ENCODE measurements at regions not wholly inside any gene's neighbourhood (a gene's known extent, or its start where the extent isn't known, plus 50 kb on each side); places are given as distances from the start of the nearest gene placed in this dataset.

DNA sequence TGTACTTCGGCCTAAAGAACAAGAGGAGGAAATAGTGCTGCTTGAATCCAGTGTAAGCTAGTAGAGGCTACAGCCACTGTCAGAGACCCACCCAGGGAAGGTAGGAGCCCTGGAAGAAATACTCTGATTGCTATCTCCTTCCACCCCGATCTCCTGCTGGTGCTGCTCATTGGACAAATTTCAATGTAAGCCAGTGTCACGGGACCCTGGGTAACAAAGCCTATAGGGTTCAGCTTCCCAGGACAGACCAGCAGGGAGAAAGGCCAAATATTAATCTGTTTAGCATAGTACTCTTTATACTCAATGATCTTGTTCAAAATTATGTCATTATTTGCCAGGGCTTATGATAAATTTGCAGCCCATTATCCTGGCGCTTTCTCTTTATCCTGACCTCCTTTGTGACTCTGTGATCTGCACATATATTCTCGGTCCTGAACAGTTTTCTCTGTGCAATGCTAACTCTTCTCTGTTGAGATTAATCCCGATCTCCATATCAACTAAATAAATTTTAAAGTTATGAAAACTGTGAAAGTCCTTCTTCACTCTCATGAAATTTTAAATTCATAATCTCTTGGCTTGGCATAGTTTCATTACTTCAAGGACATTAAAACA lies 218.8 kb upstream of the PREP start:
- H3K27ac ChIP-seq (ENCODE audit: low read depth, low read length): no peak overlapping the region
- H3K4me1 ChIP-seq (ENCODE audit: insufficient read depth, low read length): no peaks in the 10 kb centered on the region
- no peak for TF ChIP-seq EZH2 (IDR thresholded peaks at IDR 0.05; ENCODE audit: insufficient read depth, low read length)
- TF ChIP-seq, protein P1, sequence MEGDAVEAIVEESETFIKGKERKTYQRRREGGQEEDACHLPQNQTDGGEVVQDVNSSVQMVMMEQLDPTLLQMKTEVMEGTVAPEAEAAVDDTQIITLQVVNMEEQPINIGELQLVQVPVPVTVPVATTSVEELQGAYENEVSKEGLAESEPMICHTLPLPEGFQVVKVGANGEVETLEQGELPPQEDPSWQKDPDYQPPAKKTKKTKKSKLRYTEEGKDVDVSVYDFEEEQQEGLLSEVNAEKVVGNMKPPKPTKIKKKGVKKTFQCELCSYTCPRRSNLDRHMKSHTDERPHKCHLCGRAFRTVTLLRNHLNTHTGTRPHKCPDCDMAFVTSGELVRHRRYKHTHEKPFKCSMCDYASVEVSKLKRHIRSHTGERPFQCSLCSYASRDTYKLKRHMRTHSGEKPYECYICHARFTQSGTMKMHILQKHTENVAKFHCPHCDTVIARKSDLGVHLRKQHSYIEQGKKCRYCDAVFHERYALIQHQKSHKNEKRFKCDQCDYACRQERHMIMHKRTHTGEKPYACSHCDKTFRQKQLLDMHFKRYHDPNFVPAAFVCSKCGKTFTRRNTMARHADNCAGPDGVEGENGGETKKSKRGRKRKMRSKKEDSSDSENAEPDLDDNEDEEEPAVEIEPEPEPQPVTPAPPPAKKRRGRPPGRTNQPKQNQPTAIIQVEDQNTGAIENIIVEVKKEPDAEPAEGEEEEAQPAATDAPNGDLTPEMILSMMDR (IDR thresholded peaks at IDR 0.05; ENCODE audit: insufficient read depth, low read depth, low read length): no peak
- no peaks in the 10 kb centered on the region for H4K20me1 ChIP-seq (ENCODE audit: insufficient read depth, low read length)
- Mint-ChIP-seq H3K36me3 (ENCODE audit: low read depth, unreplicated experiment) (no peaks in the 10 kb centered on the region), H3K27ac (ENCODE audit: unreplicated experiment) (no peak overlapping the region), H3K27me3 (ENCODE audit: low read depth, unreplicated experiment) (no peaks in the 10 kb centered on the region), H3K4me1 (ENCODE audit: low read depth, unreplicated experiment) (no peaks in the 10 kb centered on the region), H3K4me3 (ENCODE audit: unreplicated experiment) (no peak overlapping the region), H3K9me3 (ENCODE audit: unreplicated experiment) (peaks cover 3% of the 10 kb centered on the region)
- H3K36me3 ChIP-seq (ENCODE audit: insufficient read depth, low read length): no peaks in the 10 kb centered on the region
- no peaks in the 10 kb centered on the region for H3K79me2 ChIP-seq (ENCODE audit: insufficient read depth, low read length)
- DNase-seq (ENCODE audit: low read depth): no peak
- H3K4me3 ChIP-seq (ENCODE audit: insufficient read depth, low read depth, low read length): no peak overlapping the region
- no peaks in the 10 kb centered on the region for H3K27me3 ChIP-seq (ENCODE audit: insufficient read depth, low read length)
- no peak for FAIRE-seq
- H2AFZ ChIP-seq (ENCODE audit: low read depth, low read length): no peak overlapping the region
- H3K9ac ChIP-seq (ENCODE audit: low read length): no peak overlapping the region
- no peaks in the 10 kb centered on the region for H3K9me3 ChIP-seq (ENCODE audit: insufficient read depth, low read depth, low read length)
- no peak overlapping the region for H3K4me2 ChIP-seq (ENCODE audit: low read length)

DNA sequence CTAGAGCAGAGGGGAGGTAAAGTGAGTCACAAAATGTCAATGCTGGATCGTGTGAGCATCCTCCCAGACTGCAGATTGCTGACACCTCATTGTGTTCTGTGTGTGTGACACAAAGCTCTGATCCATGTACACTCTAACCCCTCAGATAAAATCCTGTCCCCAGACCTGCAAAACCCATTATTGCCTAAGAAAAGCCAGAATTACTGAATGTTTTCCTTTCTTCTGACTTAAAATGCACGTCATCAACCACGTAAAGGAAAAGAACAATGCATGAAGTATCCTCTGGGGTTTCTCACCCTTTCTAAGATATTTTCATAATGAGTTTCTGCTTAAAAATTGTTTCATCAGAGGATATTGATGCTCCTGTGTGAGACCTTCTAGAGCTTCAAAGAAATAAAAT lies 218.0 kb upstream of the PREP start:
- no peaks in the 10 kb centered on the region for H3K36me3 Mint-ChIP-seq (ENCODE audit: low read depth, unreplicated experiment)
- no peaks in the 10 kb centered on the region for H3K4me1 ChIP-seq (ENCODE audit: insufficient read depth, low read length)
- H3K9me3 Mint-ChIP-seq (ENCODE audit: unreplicated experiment): peaks cover 4% of the 10 kb centered on the region
- no peak overlapping the region for H3K9ac ChIP-seq (ENCODE audit: low read length)
- DNase-seq (ENCODE audit: low read depth): peak; percentile 20
- H3K4me3 Mint-ChIP-seq (ENCODE audit: unreplicated experiment): no peak overlapping the region
- H3K4me3 ChIP-seq (ENCODE audit: insufficient read depth, low read depth, low read length): no peak overlapping the region
- no peaks in the 10 kb centered on the region for H3K36me3 ChIP-seq (ENCODE audit: insufficient read depth, low read length)
- H2AFZ ChIP-seq (ENCODE audit: low read depth, low read length): no peak overlapping the region
- H3K27ac ChIP-seq (ENCODE audit: low read depth, low read length): no peak overlapping the region
- no peaks in the 10 kb centered on the region for H3K4me1 Mint-ChIP-seq (ENCODE audit: low read depth, unreplicated experiment)
- no peaks in the 10 kb centered on the region for H3K27me3 ChIP-seq (ENCODE audit: insufficient read depth, low read length)
- no peak overlapping the region for H3K4me2 ChIP-seq (ENCODE audit: low read length)
- H3K9me3 ChIP-seq (ENCODE audit: insufficient read depth, low read depth, low read length): no peaks in the 10 kb centered on the region
- no peak overlapping the region for H3K27ac Mint-ChIP-seq (ENCODE audit: unreplicated experiment)
- no peaks in the 10 kb centered on the region for H3K27me3 Mint-ChIP-seq (ENCODE audit: low read depth, unreplicated experiment)
- TF ChIP-seq, protein P1 (IDR thresholded peaks at IDR 0.05; ENCODE audit: insufficient read depth, low read depth, low read length): no peak
- TF ChIP-seq EZH2 (IDR thresholded peaks at IDR 0.05; ENCODE audit: insufficient read depth, low read length): no peak
- FAIRE-seq: no peak
- H3K79me2 ChIP-seq (ENCODE audit: insufficient read depth, low read length): no peaks in the 10 kb centered on the region
- no peaks in the 10 kb centered on the region for H4K20me1 ChIP-seq (ENCODE audit: insufficient read depth, low read length)

DNA sequence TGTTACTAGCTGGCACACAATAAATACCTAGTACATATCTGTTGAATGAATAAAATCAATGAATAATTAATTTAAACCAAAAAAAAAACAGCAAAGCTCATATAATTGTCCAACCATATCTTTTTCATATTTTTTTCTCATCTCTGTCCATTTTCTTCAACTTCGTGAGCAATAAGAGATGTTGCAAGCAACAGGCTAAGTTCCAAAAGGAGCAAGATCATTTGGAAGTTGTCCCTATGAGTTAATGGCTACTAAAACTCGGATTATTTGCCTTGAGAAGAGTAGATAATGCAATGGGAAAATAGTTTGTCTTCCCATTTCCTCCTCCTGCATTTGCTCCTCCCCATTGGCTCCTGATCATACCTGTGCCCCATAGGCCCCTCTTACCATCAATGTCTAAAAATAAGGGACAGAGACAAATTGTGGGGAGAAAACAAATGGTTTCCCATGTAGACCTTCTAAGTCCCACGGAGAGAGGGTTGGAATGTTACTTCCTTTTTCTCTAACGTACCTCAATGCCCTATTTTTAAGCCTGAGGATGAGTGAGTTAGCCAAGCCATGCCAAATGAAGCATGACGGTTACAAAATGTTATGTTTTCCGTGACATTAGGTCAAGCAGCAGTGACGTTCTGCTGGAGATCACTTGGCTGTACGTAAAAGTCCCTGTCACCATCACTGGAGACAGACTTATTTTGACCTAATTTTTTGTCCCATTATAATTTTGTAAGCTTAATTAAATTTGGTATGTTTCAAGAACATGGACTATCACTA lies 217.3 kb upstream of the PREP start:
- Histone ChIP-seq H3K79me2 (ENCODE audit: insufficient read depth, low read length) (no peaks in the 10 kb centered on the region), H3K4me1 (ENCODE audit: insufficient read depth, low read length) (no peaks in the 10 kb centered on the region), H4K20me1 (ENCODE audit: insufficient read depth, low read length) (no peaks in the 10 kb centered on the region), H3K9ac (ENCODE audit: low read length) (no peak overlapping the region), H3K4me3 (ENCODE audit: insufficient read depth, low read depth, low read length) (no peak overlapping the region), H3K36me3 (ENCODE audit: insufficient read depth, low read length) (no peaks in the 10 kb centered on the region), H3K9me3 (ENCODE audit: insufficient read depth, low read depth, low read length) (no peaks in the 10 kb centered on the region), H3K27me3 (ENCODE audit: insufficient read depth, low read length) (no peaks in the 10 kb centered on the region), H2AFZ (ENCODE audit: low read depth, low read length) (no peak overlapping the region), H3K27ac (ENCODE audit: low read depth, low read length) (no peak overlapping the region), H3K4me2 (ENCODE audit: low read length) (no peak overlapping the region)
- Mint-ChIP-seq H3K4me3 (ENCODE audit: unreplicated experiment) (no peak overlapping the region), H3K27me3 (ENCODE audit: low read depth, unreplicated experiment) (no peaks in the 10 kb centered on the region), H3K9me3 (ENCODE audit: unreplicated experiment) (peaks cover 6% of the 10 kb centered on the region), H3K27ac (ENCODE audit: unreplicated experiment) (no peak overlapping the region), H3K36me3 (ENCODE audit: low read depth, unreplicated experiment) (no peaks in the 10 kb centered on the region), H3K4me1 (ENCODE audit: low read depth, unreplicated experiment) (no peaks in the 10 kb centered on the region)
- TF ChIP-seq, protein P1 (IDR thresholded peaks at IDR 0.05; ENCODE audit: insufficient read depth, low read depth, low read length): no peak
- TF ChIP-seq EZH2 (IDR thresholded peaks at IDR 0.05; ENCODE audit: insufficient read depth, low read length): no peak
- FAIRE-seq (no peak), DNase-seq (ENCODE audit: low read depth) (no peak)
